ENCODE measurements at regions not wholly inside any gene's neighbourhood (a gene's known extent, or its start where the extent isn't known, plus 50 kb on each side); places are given as distances from the start of the nearest gene placed in this dataset.

DNA sequence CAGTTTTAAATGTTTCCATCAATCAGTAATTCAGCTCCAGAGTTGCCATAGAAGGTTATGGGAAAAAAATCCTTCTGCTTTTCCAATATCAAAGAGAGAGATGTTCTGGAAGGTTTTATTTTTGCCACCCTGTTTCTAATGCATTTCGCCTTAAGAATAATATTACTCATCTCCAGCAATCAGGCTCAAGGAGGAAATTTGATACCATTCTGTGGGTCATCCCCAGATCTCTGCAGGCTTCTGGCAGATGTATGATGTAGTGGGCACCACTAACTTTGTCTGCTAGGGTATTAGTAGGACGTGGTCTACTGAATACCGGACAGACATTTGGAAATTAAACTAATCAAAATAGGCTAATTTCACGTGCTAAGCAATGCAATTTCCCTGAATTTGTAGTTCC, 645.4 kb upstream of the TENM3 start:
- Histone ChIP-seq H3K9me3 (no peaks in the 10 kb centered on the region), H3K27ac (no peak overlapping the region), H3K4me3 (no peak overlapping the region), H3K36me3 (no peaks in the 10 kb centered on the region), H3K4me1 (no peaks in the 10 kb centered on the region), H3K27me3 (no peaks in the 10 kb centered on the region)
- DNase-seq (ENCODE audit: extremely low spot score in 2 of 2) = no peak
- TF ChIP-seq POLR2A (IDR thresholded peaks at IDR 0.05) (no peak), POLR2AphosphoS5 (IDR thresholded peaks at IDR 0.05; ENCODE audit: insufficient read depth in 1 of 2, low read depth in 1 of 2) (no peak)
- TF ChIP-seq, protein P1, sequence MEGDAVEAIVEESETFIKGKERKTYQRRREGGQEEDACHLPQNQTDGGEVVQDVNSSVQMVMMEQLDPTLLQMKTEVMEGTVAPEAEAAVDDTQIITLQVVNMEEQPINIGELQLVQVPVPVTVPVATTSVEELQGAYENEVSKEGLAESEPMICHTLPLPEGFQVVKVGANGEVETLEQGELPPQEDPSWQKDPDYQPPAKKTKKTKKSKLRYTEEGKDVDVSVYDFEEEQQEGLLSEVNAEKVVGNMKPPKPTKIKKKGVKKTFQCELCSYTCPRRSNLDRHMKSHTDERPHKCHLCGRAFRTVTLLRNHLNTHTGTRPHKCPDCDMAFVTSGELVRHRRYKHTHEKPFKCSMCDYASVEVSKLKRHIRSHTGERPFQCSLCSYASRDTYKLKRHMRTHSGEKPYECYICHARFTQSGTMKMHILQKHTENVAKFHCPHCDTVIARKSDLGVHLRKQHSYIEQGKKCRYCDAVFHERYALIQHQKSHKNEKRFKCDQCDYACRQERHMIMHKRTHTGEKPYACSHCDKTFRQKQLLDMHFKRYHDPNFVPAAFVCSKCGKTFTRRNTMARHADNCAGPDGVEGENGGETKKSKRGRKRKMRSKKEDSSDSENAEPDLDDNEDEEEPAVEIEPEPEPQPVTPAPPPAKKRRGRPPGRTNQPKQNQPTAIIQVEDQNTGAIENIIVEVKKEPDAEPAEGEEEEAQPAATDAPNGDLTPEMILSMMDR (IDR thresholded peaks at IDR 0.05) = no peak
- intact Hi-C loops (cut with DNase I) = no loop called here

DNA sequence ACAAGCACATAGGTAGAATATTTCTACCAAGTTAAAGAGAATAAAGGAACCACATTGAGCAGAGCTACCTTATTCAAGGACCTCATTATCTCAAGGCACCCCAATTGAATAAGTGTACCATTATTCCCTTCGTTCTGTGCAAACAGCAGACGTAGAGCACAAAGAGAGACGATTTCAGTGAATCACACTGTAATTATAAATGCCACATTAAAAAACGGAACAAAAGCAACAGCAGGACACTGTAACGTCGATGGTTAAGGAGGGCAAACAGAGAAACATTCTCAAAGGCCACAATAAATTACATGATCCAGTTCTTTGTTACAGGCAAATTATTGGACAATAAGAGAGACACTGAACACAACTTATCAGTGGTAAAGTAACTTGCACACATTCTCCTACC, 644.1 kb upstream of the TENM3 start:
- Histone ChIP-seq H3K4me1 (no peaks in the 10 kb centered on the region), H3K27me3 (no peaks in the 10 kb centered on the region), H3K27ac (no peak overlapping the region), H3K4me3 (no peak overlapping the region), H3K9me3 (no peaks in the 10 kb centered on the region), H3K36me3 (no peaks in the 10 kb centered on the region)
- no peak for DNase-seq (ENCODE audit: extremely low spot score in 2 of 2)
- intact Hi-C loops (cut with DNase I) = no loop called here
- TF ChIP-seq, protein P1 (IDR thresholded peaks at IDR 0.05) = no peak
- TF ChIP-seq POLR2AphosphoS5 (IDR thresholded peaks at IDR 0.05; ENCODE audit: insufficient read depth in 1 of 2, low read depth in 1 of 2) (no peak), POLR2A (IDR thresholded peaks at IDR 0.05) (no peak)

DNA sequence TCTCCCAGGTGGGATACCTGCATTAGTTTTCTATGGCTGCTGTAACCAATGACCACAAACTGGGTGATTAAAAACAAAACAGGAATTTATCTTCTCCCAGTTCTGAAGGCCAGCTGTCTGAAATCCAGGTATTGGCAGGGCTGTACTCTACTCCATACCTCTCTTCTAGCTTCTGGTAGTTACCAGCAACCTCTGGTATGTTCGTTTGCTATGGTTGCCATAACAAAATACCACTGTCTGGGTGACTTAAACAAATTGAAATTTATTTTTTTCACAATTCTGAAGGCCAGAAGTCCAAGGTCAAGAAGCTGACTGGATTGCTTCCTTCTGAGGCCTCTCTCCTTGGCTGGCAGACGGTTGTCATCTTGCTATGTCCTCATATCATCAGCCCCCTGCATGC, 642.1 kb upstream of the TENM3 start:
- no peak for DNase-seq (ENCODE audit: extremely low spot score in 2 of 2)
- no peak overlapping the region for H3K4me3 ChIP-seq
- H3K27me3 ChIP-seq = no peaks in the 10 kb centered on the region
- H3K4me1 ChIP-seq = no peaks in the 10 kb centered on the region
- H3K36me3 ChIP-seq = no peaks in the 10 kb centered on the region
- intact Hi-C loops (cut with DNase I) = no loop called here
- no peak overlapping the region for H3K27ac ChIP-seq
- no peak for TF ChIP-seq POLR2AphosphoS5 (IDR thresholded peaks at IDR 0.05; ENCODE audit: insufficient read depth in 1 of 2, low read depth in 1 of 2)
- TF ChIP-seq POLR2A (IDR thresholded peaks at IDR 0.05) = no peak
- TF ChIP-seq, protein P1 (IDR thresholded peaks at IDR 0.05) = no peak
- no peaks in the 10 kb centered on the region for H3K9me3 ChIP-seq

DNA sequence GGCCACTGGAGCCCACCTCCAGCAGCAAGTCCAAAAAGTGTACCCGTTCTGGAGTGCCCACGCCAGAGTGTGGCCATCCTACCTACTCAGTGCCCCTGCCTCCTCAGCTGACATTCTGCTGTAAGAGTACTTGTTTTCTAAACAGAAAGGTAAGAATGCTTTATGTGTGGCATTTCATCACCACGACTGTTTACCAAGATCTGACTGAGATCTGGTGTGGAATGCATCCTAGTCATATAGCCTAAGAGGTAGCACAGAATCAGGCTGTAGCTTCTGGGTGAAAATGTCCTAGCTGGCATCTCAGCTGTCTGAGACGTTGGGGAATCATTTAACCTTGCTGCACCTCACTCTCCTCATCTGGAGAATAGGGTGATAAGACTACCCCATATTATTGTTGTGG, 638.7 kb upstream of the TENM3 start:
- no peak for DNase-seq (ENCODE audit: extremely low spot score in 2 of 2)
- no peaks in the 10 kb centered on the region for H3K4me1 ChIP-seq
- no peaks in the 10 kb centered on the region for H3K27me3 ChIP-seq
- no peak for TF ChIP-seq POLR2AphosphoS5 (IDR thresholded peaks at IDR 0.05; ENCODE audit: insufficient read depth in 1 of 2, low read depth in 1 of 2)
- no peak for TF ChIP-seq POLR2A (IDR thresholded peaks at IDR 0.05)
- TF ChIP-seq, protein P1 (IDR thresholded peaks at IDR 0.05) = no peak
- intact Hi-C loops (cut with DNase I) = no loop called here
- no peak overlapping the region for H3K4me3 ChIP-seq
- H3K27ac ChIP-seq = no peak overlapping the region
- H3K36me3 ChIP-seq = no peaks in the 10 kb centered on the region
- no peaks in the 10 kb centered on the region for H3K9me3 ChIP-seq

DNA sequence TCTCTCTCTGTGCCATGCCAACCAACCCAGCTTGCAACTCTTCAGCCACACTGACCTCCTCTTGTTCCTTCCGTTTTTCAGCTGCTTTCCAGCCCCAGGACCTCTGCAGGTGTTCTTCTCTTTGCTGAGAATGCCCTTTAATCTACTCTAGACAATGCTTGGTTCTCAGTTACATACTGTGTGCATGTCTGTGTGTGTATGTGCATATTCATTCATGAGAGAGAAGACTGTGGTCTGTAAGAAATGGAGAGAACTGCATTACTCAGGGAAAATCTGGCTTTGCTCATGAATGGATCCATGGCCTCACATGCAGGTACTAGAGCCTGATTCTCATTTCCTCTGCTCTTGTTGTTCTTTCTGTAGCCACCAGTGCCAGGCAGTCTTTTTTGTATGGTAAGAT, 636.9 kb upstream of the TENM3 start:
- Histone ChIP-seq H3K27me3 (no peaks in the 10 kb centered on the region), H3K9me3 (no peaks in the 10 kb centered on the region), H3K36me3 (no peaks in the 10 kb centered on the region), H3K4me3 (no peak overlapping the region), H3K27ac (no peak overlapping the region), H3K4me1 (no peaks in the 10 kb centered on the region)
- intact Hi-C loops (cut with DNase I) = no loop called here
- TF ChIP-seq, protein P1 (IDR thresholded peaks at IDR 0.05) = no peak
- no peak for DNase-seq (ENCODE audit: extremely low spot score in 2 of 2)

Data from vagina (tissue), 2 donors.